SW480 (cell line): ENCODE measurements at regions not wholly inside any gene's neighbourhood (a gene's known extent, or its start where the extent isn't known, plus 50 kb on each side); places are given as distances from the start of the nearest gene placed in this dataset.
"Not testable (repeated sequence)": the region's sequence is repeated elsewhere in the genome, so short reads cannot be mapped to it uniquely, and the experiment has no call there.

Source experiments
- DNase-seq: peaks from one replicate; pipeline ENCODE4 v3.0.0-alpha.2; 2016; ENCODE audit warnings: low spot score

GRCh38 chr14:85156319-85156718, 373.6 kb upstream of the FLRT2 start:
- no peak for DNase-seq

- DNase-seq, result no peak
These were observed 370.2 kb upstream of the FLRT2 start for GRCh38 chr14:85159726-85160125.

- no peak for DNase-seq
These were observed 364.9 kb upstream of the FLRT2 start for GRCh38 chr14:85165094-85165493.

GRCh38 chr14:85169381-85169780, 360.6 kb upstream of the FLRT2 start:
- no peak for DNase-seq

- DNase-seq, result no peak
These were observed 357.7 kb upstream of the FLRT2 start for GRCh38 chr14:85172290-85172689.

- no peak for DNase-seq
These were observed 357.0 kb upstream of the FLRT2 start for GRCh38 chr14:85172889-85173477.

- DNase-seq, result no peak
These were observed 354.4 kb upstream of the FLRT2 start for GRCh38 chr14:85175556-85175955.

- DNase-seq, result no peak
These were observed 351.1 kb upstream of the FLRT2 start for GRCh38 chr14:85178864-85179263.

- no peak for DNase-seq
These were observed 349.1 kb upstream of the FLRT2 start for GRCh38 chr14:85180876-85181275.

GRCh38 chr14:85182282-85182681, 347.7 kb upstream of the FLRT2 start:
- no peak for DNase-seq

- DNase-seq, result no peak
These were observed 343.9 kb upstream of the FLRT2 start for GRCh38 chr14:85186082-85186481.

GRCh38 chr14:85187521-85187920, 342.4 kb upstream of the FLRT2 start:
- no peak for DNase-seq

GRCh38 chr14:85188836-85189235, 341.1 kb upstream of the FLRT2 start:
- DNase-seq, result no peak

- not testable (repeated sequence) for DNase-seq
These were observed 340.7 kb upstream of the FLRT2 start for GRCh38 chr14:85189253-85189652.

GRCh38 chr14:85190251-85190650, 339.7 kb upstream of the FLRT2 start:
- DNase-seq, result no peak

GRCh38 chr14:85191986-85192385, 338.0 kb upstream of the FLRT2 start:
- no peak for DNase-seq

- DNase-seq, result no peak
These were observed 334.0 kb upstream of the FLRT2 start for GRCh38 chr14:85195872-85196477.

- no peak for DNase-seq
These were observed 331.9 kb upstream of the FLRT2 start for GRCh38 chr14:85198001-85198400.

GRCh38 chr14:85205875-85206274, 324.1 kb upstream of the FLRT2 start:
- no peak for DNase-seq

GRCh38 chr14:85214471-85214870, 315.5 kb upstream of the FLRT2 start:
- DNase-seq, result no peak

- DNase-seq, result no peak
These were observed 312.5 kb upstream of the FLRT2 start for GRCh38 chr14:85217412-85217811.

- no peak for DNase-seq
These were observed 311.0 kb upstream of the FLRT2 start for GRCh38 chr14:85218982-85219381.

GRCh38 chr14:85221832-85222231, 308.1 kb upstream of the FLRT2 start:
- DNase-seq, result no peak

GRCh38 chr14:85222341-85222740, 307.6 kb upstream of the FLRT2 start:
- DNase-seq, result no peak
